Hepatocyte (in vitro differentiated cells): ENCODE measurements at regions not wholly inside any gene's neighbourhood (a gene's known extent, or its start where the extent isn't known, plus 50 kb on each side); places are given as distances from the start of the nearest gene placed in this dataset.
A peak's percentile ranks its signal among the peaks of the same experiment; 100 is the strongest.

Experiments
- DNase-seq: peaks from one replicate; pipeline ENCODE4 v3.0.0-alpha.2; 2016; ENCODE audit warnings: low spot score
- H2AFZ ChIP-seq: fragments of 200-600 bp; sonication (generic); 2 replicates; pipeline ENCODE4 v1.6.0; 2016; ENCODE audit warnings: antibody characterized with exemption, mild to moderate bottlenecking
- H3K27ac ChIP-seq: fragments of 200-600 bp; sonication (generic); 2 replicates; pipeline ENCODE4 v1.5.1; 2016; ENCODE audit warnings: mild to moderate bottlenecking
- H3K27me3 ChIP-seq: fragments of 200-600 bp; sonication (generic); 2 replicates; pipeline ENCODE4 v1.6.1; 2016
- H3K36me3 ChIP-seq: fragments of 200-600 bp; sonication (generic); replicated peaks from 2 replicates; pipeline ENCODE4 v1.5.1; 2016; ENCODE audit warnings: low read depth; ENCODE audit not compliant: insufficient read depth
- H3K4me1 ChIP-seq: fragments of 200-600 bp; sonication (generic); 2 replicates; pipeline ENCODE4 v1.5.1; 2016; ENCODE audit warnings: mild to moderate bottlenecking, moderate library complexity; ENCODE audit not compliant: insufficient read depth
- H3K4me2 ChIP-seq: fragments of 200-600 bp; sonication (generic); 2 replicates; pipeline ENCODE4 v1.6.0; 2016
- H3K4me3 ChIP-seq: fragments of 200-600 bp; sonication (generic); 2 replicates; pipeline ENCODE4 v1.5.1; 2016; ENCODE audit warnings: mild to moderate bottlenecking
- H3K79me2 ChIP-seq: fragments of 200-600 bp; sonication (generic); 2 replicates; pipeline ENCODE4 v1.6.0; 2017; ENCODE audit warnings: mild to moderate bottlenecking
- H3K9me2 ChIP-seq: fragments of 200-600 bp; sonication (generic); replicated peaks from 2 replicates; pipeline ENCODE4 v1.6.0; 2017; ENCODE audit warnings: mild to moderate bottlenecking; ENCODE audit not compliant: insufficient read depth
- H3K9me3 ChIP-seq: fragments of 200-600 bp; sonication (generic); 2 replicates; pipeline ENCODE4 v1.5.1; 2016; ENCODE audit warnings: low read depth, mild to moderate bottlenecking
- H4K20me1 ChIP-seq: fragments of 200-600 bp; sonication (generic); 2 replicates; pipeline ENCODE4 v1.6.0; 2016; ENCODE audit warnings: mild to moderate bottlenecking; ENCODE audit not compliant: insufficient read depth, poor library complexity, severe bottlenecking
- EZH2 ChIP-seq: fragments of 200-600 bp; sonication (generic); IDR thresholded peaks from 2 replicates; pipeline ENCODE4 v1.6.1; 2016; ENCODE audit warnings: antibody characterized with exemption, mild to moderate bottlenecking, borderline replicate concordance
- EZH2phosphoT487 ChIP-seq: fragments of 200-600 bp; sonication (generic); IDR thresholded peaks from one replicate; pipeline ENCODE4 v1.6.1; 2018; ENCODE audit warnings: antibody characterized with exemption, mild to moderate bottlenecking, low read depth, moderate library complexity; ENCODE audit not compliant: unreplicated experiment, severe bottlenecking
- WGBS: methylation state at CpG from one replicate; pipeline ENCODE4 v1.1.6; 2016; ENCODE audit warnings: low lambda C conversion rate; ENCODE audit errors: missing lambda C conversion rate; 5-methylcytosine and 5-hydroxymethylcytosine counted together
- TF ChIP-seq, protein P1 (sequence below): fragments of 200-600 bp; sonication (generic); IDR thresholded peaks from 2 replicates; pipeline ENCODE4 v1.5.1; 2016; ENCODE audit warnings: antibody characterized with exemption, mild to moderate bottlenecking; ENCODE audit not compliant: poor library complexity

GRCh38 chr13:60334310-60334709 lies 62.7 kb upstream of the TDRD3 start:
- no peaks in the 10 kb centered on the region for H3K9me3 ChIP-seq
- H3K27me3 ChIP-seq, result no peaks in the 10 kb centered on the region
- H3K36me3 ChIP-seq, result no peaks in the 10 kb centered on the region
- H3K27ac ChIP-seq, result no peak overlapping the region
- H3K9me2 ChIP-seq, result no peaks in the 10 kb centered on the region
- TF ChIP-seq, protein P1, sequence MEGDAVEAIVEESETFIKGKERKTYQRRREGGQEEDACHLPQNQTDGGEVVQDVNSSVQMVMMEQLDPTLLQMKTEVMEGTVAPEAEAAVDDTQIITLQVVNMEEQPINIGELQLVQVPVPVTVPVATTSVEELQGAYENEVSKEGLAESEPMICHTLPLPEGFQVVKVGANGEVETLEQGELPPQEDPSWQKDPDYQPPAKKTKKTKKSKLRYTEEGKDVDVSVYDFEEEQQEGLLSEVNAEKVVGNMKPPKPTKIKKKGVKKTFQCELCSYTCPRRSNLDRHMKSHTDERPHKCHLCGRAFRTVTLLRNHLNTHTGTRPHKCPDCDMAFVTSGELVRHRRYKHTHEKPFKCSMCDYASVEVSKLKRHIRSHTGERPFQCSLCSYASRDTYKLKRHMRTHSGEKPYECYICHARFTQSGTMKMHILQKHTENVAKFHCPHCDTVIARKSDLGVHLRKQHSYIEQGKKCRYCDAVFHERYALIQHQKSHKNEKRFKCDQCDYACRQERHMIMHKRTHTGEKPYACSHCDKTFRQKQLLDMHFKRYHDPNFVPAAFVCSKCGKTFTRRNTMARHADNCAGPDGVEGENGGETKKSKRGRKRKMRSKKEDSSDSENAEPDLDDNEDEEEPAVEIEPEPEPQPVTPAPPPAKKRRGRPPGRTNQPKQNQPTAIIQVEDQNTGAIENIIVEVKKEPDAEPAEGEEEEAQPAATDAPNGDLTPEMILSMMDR, result no peak
- no peak for TF ChIP-seq EZH2phosphoT487
- no peak for TF ChIP-seq EZH2
- WGBS, result 69% methylated on average over 1 of the region's 1 CpG
- H3K4me2 ChIP-seq, result no peak overlapping the region
- no peak for DNase-seq
- no peak overlapping the region for H2AFZ ChIP-seq
- no peaks in the 10 kb centered on the region for H3K79me2 ChIP-seq
- H4K20me1 ChIP-seq, result no peaks in the 10 kb centered on the region
- no peaks in the 10 kb centered on the region for H3K4me1 ChIP-seq
- no peak overlapping the region for H3K4me3 ChIP-seq

DNA sequence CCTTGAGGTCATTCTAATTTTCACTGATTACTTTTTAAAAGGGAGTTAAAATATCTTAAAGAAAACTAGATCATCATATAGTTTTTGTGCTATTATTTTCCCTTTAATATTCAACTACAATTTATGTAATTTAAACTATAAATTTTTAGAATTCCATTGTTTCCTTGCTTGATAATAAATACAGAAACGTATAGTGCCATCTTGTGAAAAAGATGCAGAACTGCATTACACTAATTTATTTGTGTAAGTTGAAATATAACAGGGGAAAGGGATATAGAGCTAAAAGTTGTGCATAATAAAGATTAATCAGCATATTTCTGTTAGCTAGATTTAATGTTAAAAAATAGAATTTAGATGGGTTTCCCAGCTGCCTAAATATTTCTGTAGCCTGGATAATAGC lies 61.5 kb upstream of the TDRD3 start:
- Histone ChIP-seq H3K4me1 (no peaks in the 10 kb centered on the region), H3K9me3 (no peaks in the 10 kb centered on the region), H3K4me2 (no peak overlapping the region), H3K27me3 (no peaks in the 10 kb centered on the region), H4K20me1 (no peaks in the 10 kb centered on the region), H3K9me2 (no peaks in the 10 kb centered on the region), H3K27ac (no peak overlapping the region), H2AFZ (no peak overlapping the region), H3K36me3 (no peaks in the 10 kb centered on the region), H3K4me3 (no peak overlapping the region), H3K79me2 (no peaks in the 10 kb centered on the region)
- TF ChIP-seq EZH2phosphoT487, result no peak
- TF ChIP-seq, protein P1, result peak; percentile 85
- DNase-seq, result no peak
- WGBS, result 0% methylated on average over 1 of the region's 1 CpG

GRCh38 chr13:60338754-60339153 lies 58.3 kb upstream of the TDRD3 start:
- Histone ChIP-seq H3K27me3 (no peaks in the 10 kb centered on the region), H3K9me2 (no peaks in the 10 kb centered on the region), H3K27ac (no peak overlapping the region), H3K4me1 (no peaks in the 10 kb centered on the region), H3K36me3 (no peaks in the 10 kb centered on the region), H2AFZ (no peak overlapping the region), H3K79me2 (no peaks in the 10 kb centered on the region), H3K4me3 (no peak overlapping the region), H4K20me1 (no peaks in the 10 kb centered on the region), H3K9me3 (no peaks in the 10 kb centered on the region), H3K4me2 (no peak overlapping the region)
- DNase-seq, result no peak
- no peak for TF ChIP-seq EZH2
- TF ChIP-seq, protein P1, result no peak
- no peak for TF ChIP-seq EZH2phosphoT487
- 98% methylated on average over 2 of the region's 2 CpGs for WGBS

GRCh38 chr13:60343978-60344377 lies 53.0 kb upstream of the TDRD3 start:
- no peak for DNase-seq

More at GRCh38 chr13:60343978-60344377, 53.0 kb upstream of the TDRD3 start:
- Histone ChIP-seq H3K27me3 (no peaks in the 10 kb centered on the region), H3K4me2 (no peak overlapping the region), H2AFZ (no peak overlapping the region), H3K9me3 (no peaks in the 10 kb centered on the region), H3K4me1 (no peaks in the 10 kb centered on the region), H3K9me2 (no peaks in the 10 kb centered on the region), H3K4me3 (no peak overlapping the region), H3K27ac (no peak overlapping the region), H4K20me1 (no peaks in the 10 kb centered on the region), H3K79me2 (no peaks in the 10 kb centered on the region), H3K36me3 (no peaks in the 10 kb centered on the region)
- TF ChIP-seq EZH2 (no peak), EZH2phosphoT487 (no peak)
- TF ChIP-seq, protein P1, result no peak
- 88% methylated on average over 1 of the region's 1 CpG for WGBS
